ENCODE measurements at regions not wholly inside any gene's neighbourhood (a gene's known extent, or its start where the extent isn't known, plus 50 kb on each side); places are given as distances from the start of the nearest gene placed in this dataset.
"Not testable (repeated sequence)": the region's sequence is repeated elsewhere in the genome, so short reads cannot be mapped to it uniquely, and the experiment has no call there.

GRCh38 chr11:7186676-7187075 lies 65.0 kb upstream of the SYT9 start:
- no peak for TF ChIP-seq CTCF (conservative IDR thresholded peaks at IDR 0.05)
- no peak overlapping the region for H2BK15ac ChIP-seq (ENCODE audit: low read depth, low read length)
- H4K5ac ChIP-seq (ENCODE audit: insufficient read length, low read depth, low read length), result no peak overlapping the region
- H3K14ac ChIP-seq (ENCODE audit: insufficient read depth, low read length), result no peak overlapping the region
- H3K27me3 ChIP-seq (ENCODE audit: insufficient read depth, low read length), result no peaks in the 10 kb centered on the region
- H3K27ac ChIP-seq (ENCODE audit: insufficient read length, low read depth, low read length), result no peak overlapping the region
- H3K79me1 ChIP-seq (ENCODE audit: insufficient read depth, low read depth, low read length, poor library complexity, severe bottlenecking), result no peaks in the 10 kb centered on the region
- H3K56ac ChIP-seq (ENCODE audit: insufficient read length, low read depth, low read length), result no peak overlapping the region
- no peak overlapping the region for H2AFZ ChIP-seq (ENCODE audit: low read length)
- no peaks in the 10 kb centered on the region for H3K4me1 ChIP-seq (ENCODE audit: insufficient read depth, low read length)
- H3K9ac ChIP-seq (ENCODE audit: extremely low read depth, insufficient read length, low read length), result no peak overlapping the region
- no peaks in the 10 kb centered on the region for H3K27me3 Mint-ChIP-seq (ENCODE audit: low read depth)
- no peak overlapping the region for H4K91ac ChIP-seq (ENCODE audit: insufficient read length, low read depth, low read length)
- H3K4ac ChIP-seq (ENCODE audit: low read depth, low read length), result no peak overlapping the region
- H3K36me3 Mint-ChIP-seq (ENCODE audit: insufficient read depth in 1 of 3, low read depth in 3 of 3), result no peaks in the 10 kb centered on the region
- H3K4me2 ChIP-seq (ENCODE audit: insufficient read depth, insufficient read length, low read length), result no peak overlapping the region
- H2AK5ac ChIP-seq (ENCODE audit: insufficient read length, low read length), result no peak overlapping the region
- no peaks in the 10 kb centered on the region for H3K4me1 Mint-ChIP-seq
- H3K79me2 ChIP-seq (ENCODE audit: insufficient read depth, low read length), result no peaks in the 10 kb centered on the region
- H3K23me2 ChIP-seq (ENCODE audit: insufficient read length, low read depth, low read length, poor library complexity, severe bottlenecking), result no peaks in the 10 kb centered on the region
- no peak overlapping the region for H3K23ac ChIP-seq (ENCODE audit: insufficient read length, low read depth, low read length)
- no peak overlapping the region for H3K18ac ChIP-seq (ENCODE audit: insufficient read length, low read depth, low read length)
- H3T11ph ChIP-seq (ENCODE audit: low read length), result no peak overlapping the region
- H3K9me3 Mint-ChIP-seq, result no peaks in the 10 kb centered on the region
- H2BK5ac ChIP-seq (ENCODE audit: insufficient read length, low read length), result no peak overlapping the region
- H2BK20ac ChIP-seq (ENCODE audit: low read depth, low read length, poor library complexity, severe bottlenecking), result no peak overlapping the region
- no peak for DNase-seq
- no peak overlapping the region for H2BK120ac ChIP-seq (ENCODE audit: low read depth, low read length, poor library complexity, severe bottlenecking)
- no peak overlapping the region for H2BK12ac ChIP-seq (ENCODE audit: insufficient read length, low read depth, low read length)
- H3K27ac Mint-ChIP-seq, result no peak overlapping the region
- H4K8ac ChIP-seq (replicated peaks; ENCODE audit: insufficient read length, low read depth, low read length), result no peak overlapping the region
- H3K4me3 Mint-ChIP-seq, result no peak overlapping the region
- no CpG with 5 or more reads among the region's 1 CpG for WGBS (ENCODE audit: extremely low coverage, insufficient read length, low lambda C conversion rate)
- no peaks in the 10 kb centered on the region for H4K20me1 ChIP-seq (ENCODE audit: control insufficient read depth, insufficient read depth, insufficient read length)
- no peaks in the 10 kb centered on the region for H3K9me3 ChIP-seq (ENCODE audit: control insufficient read depth, low read depth, low read length)

- H3K27me3 Mint-ChIP-seq (ENCODE audit: low read depth); H3K27ac Mint-ChIP-seq: not testable (repeated sequence)
Measured at GRCh38 chr11:7192785-7193184, 58.9 kb upstream of the SYT9 start.

More at GRCh38 chr11:7192785-7193184, 58.9 kb upstream of the SYT9 start:
- H2BK5ac ChIP-seq (ENCODE audit: insufficient read length, low read length); DNase-seq; H2AFZ ChIP-seq (ENCODE audit: low read length); H3K23me2 ChIP-seq (ENCODE audit: insufficient read length, low read depth, low read length, poor library complexity, severe bottlenecking); H3K9ac ChIP-seq (ENCODE audit: extremely low read depth, insufficient read length, low read length); H3T11ph ChIP-seq (ENCODE audit: low read length); H4K8ac ChIP-seq (replicated peaks; ENCODE audit: insufficient read length, low read depth, low read length); H2BK20ac ChIP-seq (ENCODE audit: low read depth, low read length, poor library complexity, severe bottlenecking); H4K91ac ChIP-seq (ENCODE audit: insufficient read length, low read depth, low read length); H2BK120ac ChIP-seq (ENCODE audit: low read depth, low read length, poor library complexity, severe bottlenecking); H3K23ac ChIP-seq (ENCODE audit: insufficient read length, low read depth, low read length); H3K9me3 Mint-ChIP-seq; H3K79me2 ChIP-seq (ENCODE audit: insufficient read depth, low read length); H2BK12ac ChIP-seq (ENCODE audit: insufficient read length, low read depth, low read length); H3K4me1 Mint-ChIP-seq; H3K4me1 ChIP-seq (ENCODE audit: insufficient read depth, low read length); H3K36me3 Mint-ChIP-seq (ENCODE audit: insufficient read depth in 1 of 3, low read depth in 3 of 3); H3K27ac ChIP-seq (ENCODE audit: insufficient read length, low read depth, low read length); H4K5ac ChIP-seq (ENCODE audit: insufficient read length, low read depth, low read length); H3K4me3 Mint-ChIP-seq; H3K9me3 ChIP-seq (ENCODE audit: control insufficient read depth, low read depth, low read length); H2AK5ac ChIP-seq (ENCODE audit: insufficient read length, low read length); H2BK15ac ChIP-seq (ENCODE audit: low read depth, low read length); H3K4ac ChIP-seq (ENCODE audit: low read depth, low read length); H4K20me1 ChIP-seq (ENCODE audit: control insufficient read depth, insufficient read depth, insufficient read length); H3K18ac ChIP-seq (ENCODE audit: insufficient read length, low read depth, low read length); H3K27me3 ChIP-seq (ENCODE audit: insufficient read depth, low read length); H3K14ac ChIP-seq (ENCODE audit: insufficient read depth, low read length); H3K79me1 ChIP-seq (ENCODE audit: insufficient read depth, low read depth, low read length, poor library complexity, severe bottlenecking); H3K4me2 ChIP-seq (ENCODE audit: insufficient read depth, insufficient read length, low read length); H3K56ac ChIP-seq (ENCODE audit: insufficient read length, low read depth, low read length): not testable (repeated sequence)
- no CpG with 5 or more reads among the region's 4 CpGs for whole genome bisulfite sequencing (ENCODE audit: extremely low coverage, insufficient read length, low lambda C conversion rate)

Measured in H9 (cell line).